Mesendoderm (in vitro differentiated cells): ENCODE measurements at regions not wholly inside any gene's neighbourhood (a gene's known extent, or its start where the extent isn't known, plus 50 kb on each side); places are given as distances from the start of the nearest gene placed in this dataset.

ENCODE experiments used
- DNase-seq: peaks from one replicate; pipeline ENCODE4 v3.0.0; 2013
- H2AK5ac ChIP-seq: 2 replicates; pipeline ENCODE4 v1.6.1; 2013; ENCODE audit warnings: low read length, inconsistent platforms
- H2BK120ac ChIP-seq: 2 replicates; pipeline ENCODE4 v1.6.1; 2013; ENCODE audit warnings: low read depth, mild to moderate bottlenecking, low read length, moderate library complexity, mixed read lengths
- H2BK15ac ChIP-seq: replicated peaks from 2 replicates; pipeline ENCODE4 v1.6.1; 2013; ENCODE audit warnings: low read depth, mild to moderate bottlenecking, moderate library complexity
- H2BK5ac ChIP-seq: 2 replicates; pipeline ENCODE4 v1.6.1; 2013; ENCODE audit warnings: low read length, inconsistent platforms
- H3K18ac ChIP-seq: 2 replicates; pipeline ENCODE4 v1.6.1; 2013; ENCODE audit warnings: mild to moderate bottlenecking, low read length, mixed read lengths
- H3K23ac ChIP-seq: one replicate; pipeline ENCODE4 v1.6.1; 2013; ENCODE audit warnings: low read length
- H3K27ac ChIP-seq: 2 replicates; pipeline ENCODE4 v1.5.1; 2013; ENCODE audit warnings: low read depth, mild to moderate bottlenecking, inconsistent platforms, low read length, moderate library complexity
- H3K27me3 ChIP-seq: 2 replicates; pipeline ENCODE4 v1.6.1; 2013; ENCODE audit warnings: low read length, control low read depth, mild to moderate bottlenecking, inconsistent platforms; ENCODE audit not compliant: insufficient read depth, poor library complexity
- H3K36me3 ChIP-seq: 2 replicates; pipeline ENCODE4 v1.6.1; 2013; ENCODE audit warnings: low read length, inconsistent platforms; ENCODE audit not compliant: control insufficient read depth, insufficient read depth
- H3K4ac ChIP-seq: one replicate; pipeline ENCODE4 v1.6.1; 2013; ENCODE audit warnings: low read depth, mild to moderate bottlenecking, low read length, moderate library complexity
- H3K4me1 ChIP-seq: 2 replicates; pipeline ENCODE4 v1.6.1; 2013; ENCODE audit warnings: low read depth, low read length, inconsistent platforms; ENCODE audit not compliant: control insufficient read depth
- H3K4me2 ChIP-seq: 2 replicates; pipeline ENCODE4 v1.6.1; 2013; ENCODE audit warnings: low read length
- H3K4me3 ChIP-seq: 2 replicates; pipeline ENCODE4 v1.5.1; 2013; ENCODE audit warnings: mild to moderate bottlenecking, low read length
- H3K56ac ChIP-seq: one replicate; pipeline ENCODE4 v1.6.1; 2013; ENCODE audit warnings: low read length
- H3K79me1 ChIP-seq: 2 replicates; pipeline ENCODE4 v1.6.1; 2013; ENCODE audit warnings: low read length, inconsistent platforms
- H3K79me2 ChIP-seq: 2 replicates; pipeline ENCODE4 v1.6.1; 2013; ENCODE audit warnings: mild to moderate bottlenecking, low read length; ENCODE audit not compliant: control insufficient read depth, insufficient read depth
- H3K9ac ChIP-seq: 2 replicates; pipeline ENCODE4 v1.6.1; 2013; ENCODE audit warnings: low read length, inconsistent platforms
- H4K5ac ChIP-seq: one replicate; pipeline ENCODE4 v1.6.1; 2013; ENCODE audit warnings: low read length
- H4K8ac ChIP-seq: one replicate; pipeline ENCODE4 v1.6.1; 2013; ENCODE audit warnings: low read depth, mild to moderate bottlenecking, control low read depth, low read length, moderate library complexity
- WGBS: extraction: QIAGEN DNeasy Blood & Tissue Kit; methylation state at CpG from one replicate; pipeline ENCODE4 v1.1.7; 2013; ENCODE audit warnings: low lambda C conversion rate, missing lambda C conversion rate; ENCODE audit not compliant: insufficient coverage; ENCODE audit errors: extremely low coverage; 5-methylcytosine and 5-hydroxymethylcytosine counted together

DNA sequence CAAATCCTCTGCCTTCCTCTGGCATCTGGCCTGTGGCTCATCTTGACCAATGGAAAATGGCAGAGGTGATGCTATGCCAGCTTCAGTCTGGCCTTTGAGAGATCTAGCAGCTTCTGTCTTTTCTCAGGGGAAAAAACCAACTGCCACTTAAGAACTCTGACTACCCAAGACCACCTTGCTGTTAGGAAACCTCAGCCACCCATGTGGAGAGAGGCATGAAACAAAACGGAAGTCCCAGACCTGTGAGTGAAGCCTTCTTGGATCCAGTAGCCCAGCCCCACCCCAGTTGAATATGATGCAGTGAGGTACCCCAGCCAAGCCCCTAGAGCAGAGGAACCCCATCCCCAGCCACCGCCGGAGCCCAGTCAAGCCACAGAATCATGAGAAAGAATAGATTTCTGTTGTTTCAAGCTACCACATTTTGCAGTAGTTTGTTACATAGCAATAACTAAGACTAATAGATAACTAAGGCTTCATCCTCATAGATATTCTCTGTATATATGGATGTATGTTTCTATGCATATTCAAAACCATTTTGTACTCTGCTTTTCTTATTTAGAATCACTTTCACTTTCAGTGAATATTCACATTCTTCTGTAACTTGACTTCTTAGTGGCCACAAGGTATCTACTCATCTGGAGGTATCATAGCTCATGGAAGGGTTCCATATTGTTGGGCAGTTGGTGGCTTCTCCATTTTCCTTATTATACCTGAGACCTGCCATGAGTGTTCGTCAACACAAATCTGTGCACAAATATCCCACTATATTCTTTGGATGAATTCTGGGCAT is 142.1 kb downstream of the FBXO15 start:
- H2BK5ac ChIP-seq, result no peak overlapping the region
- no peak overlapping the region for H3K27ac ChIP-seq
- no peak overlapping the region for H4K8ac ChIP-seq
- no peaks in the 10 kb centered on the region for H3K4me1 ChIP-seq
- H2BK15ac ChIP-seq, result no peak overlapping the region
- H3K27me3 ChIP-seq, result no peaks in the 10 kb centered on the region
- no peak overlapping the region for H3K4me2 ChIP-seq
- H3K4ac ChIP-seq, result no peak overlapping the region
- DNase-seq, result no peak
- no peak overlapping the region for H3K23ac ChIP-seq
- no peak overlapping the region for H4K5ac ChIP-seq
- no peak overlapping the region for H3K9ac ChIP-seq
- H3K79me1 ChIP-seq, result no peaks in the 10 kb centered on the region
- H3K18ac ChIP-seq, result no peak overlapping the region
- no CpG with 5 or more reads among the region's 4 CpGs for WGBS
- no peaks in the 10 kb centered on the region for H3K36me3 ChIP-seq
- no peak overlapping the region for H3K56ac ChIP-seq
- H3K79me2 ChIP-seq, result no peaks in the 10 kb centered on the region
- H2BK120ac ChIP-seq, result no peak overlapping the region
- no peak overlapping the region for H3K4me3 ChIP-seq
- H2AK5ac ChIP-seq, result no peak overlapping the region

DNA sequence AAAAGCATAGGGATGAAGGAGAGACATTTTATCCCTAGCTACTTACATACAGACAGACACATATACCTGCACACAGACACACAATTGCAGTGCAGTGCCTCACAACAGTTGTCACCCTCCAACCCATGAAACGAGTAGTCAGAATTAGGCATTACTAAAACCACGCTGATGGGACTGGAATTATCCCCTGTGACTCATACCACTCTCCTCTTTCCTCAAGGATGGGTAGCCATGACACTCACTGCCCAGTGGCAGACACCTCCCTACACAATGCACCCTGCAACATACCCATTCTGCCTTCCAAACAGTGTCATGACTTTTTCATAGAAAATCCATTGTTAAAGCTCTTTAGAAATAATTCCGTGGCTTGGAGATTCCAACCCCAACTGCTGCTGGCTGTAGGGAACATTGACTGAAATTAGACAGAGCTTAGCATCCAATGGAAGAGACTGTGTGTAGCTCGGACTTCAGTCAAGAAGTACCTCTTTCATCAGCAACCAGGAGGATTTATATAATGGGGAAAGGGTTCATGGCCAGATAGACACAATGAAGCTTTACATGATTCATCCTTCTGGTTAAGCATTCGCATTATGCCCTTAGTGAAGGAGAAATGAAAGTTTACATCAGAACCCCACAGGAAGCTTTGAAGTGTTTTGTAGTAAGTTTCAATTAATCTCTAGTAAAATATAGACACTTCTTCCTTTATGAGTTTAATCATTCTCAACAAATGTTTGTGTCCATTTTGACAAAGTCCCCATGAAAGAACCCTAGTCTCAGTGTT is 155.2 kb downstream of the FBXO15 start:
- Histone ChIP-seq H3K79me2 (no peaks in the 10 kb centered on the region), H3K79me1 (no peaks in the 10 kb centered on the region), H2BK5ac (no peak overlapping the region), H3K4ac (no peak overlapping the region), H2BK120ac (no peak overlapping the region), H3K18ac (no peak overlapping the region), H3K23ac (no peak overlapping the region), H2AK5ac (no peak overlapping the region), H3K4me3 (no peak overlapping the region), H3K4me2 (no peak overlapping the region), H3K56ac (no peak overlapping the region), H3K27ac (no peak overlapping the region), H3K4me1 (no peaks in the 10 kb centered on the region), H4K8ac (no peak overlapping the region), H2BK15ac (no peak overlapping the region), H4K5ac (no peak overlapping the region), H3K9ac (no peak overlapping the region), H3K27me3 (no peaks in the 10 kb centered on the region), H3K36me3 (no peaks in the 10 kb centered on the region)
- DNase-seq, result no peak
- WGBS, result no CpG with 5 or more reads among the region's 5 CpGs

DNA sequence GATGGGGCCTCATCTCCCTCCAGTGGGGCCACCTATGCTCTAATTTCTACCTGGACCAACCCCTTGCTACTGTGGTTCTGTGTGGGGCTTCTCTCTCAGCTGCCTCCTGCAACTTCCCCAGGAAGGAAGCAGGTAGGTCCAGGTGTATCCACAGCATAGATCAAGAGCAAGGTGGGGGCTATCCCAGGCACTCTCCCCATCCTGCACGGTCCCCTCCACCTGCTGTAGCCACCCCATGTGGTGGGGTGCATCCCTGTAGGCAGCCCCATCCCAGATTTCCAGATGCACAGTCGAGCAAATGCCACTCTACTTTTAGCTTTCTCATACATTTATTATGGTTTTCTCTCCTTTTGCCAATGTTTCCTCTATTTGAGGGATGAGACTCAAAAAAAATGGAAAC is 156.1 kb downstream of the FBXO15 start:
- Histone ChIP-seq H4K5ac (no peak overlapping the region), H2BK15ac (no peak overlapping the region), H3K27ac (no peak overlapping the region), H3K4ac (no peak overlapping the region), H3K36me3 (no peaks in the 10 kb centered on the region), H3K79me1 (no peaks in the 10 kb centered on the region), H2BK120ac (no peak overlapping the region), H3K4me2 (no peak overlapping the region), H3K23ac (no peak overlapping the region), H3K4me1 (no peaks in the 10 kb centered on the region), H4K8ac (no peak overlapping the region), H3K4me3 (no peak overlapping the region), H3K27me3 (no peaks in the 10 kb centered on the region), H3K9ac (no peak overlapping the region), H3K18ac (no peak overlapping the region), H3K56ac (no peak overlapping the region), H3K79me2 (no peaks in the 10 kb centered on the region), H2AK5ac (no peak overlapping the region), H2BK5ac (no peak overlapping the region)
- DNase-seq, result no peak
- WGBS, result no CpG with 5 or more reads among the region's 2 CpGs

DNA sequence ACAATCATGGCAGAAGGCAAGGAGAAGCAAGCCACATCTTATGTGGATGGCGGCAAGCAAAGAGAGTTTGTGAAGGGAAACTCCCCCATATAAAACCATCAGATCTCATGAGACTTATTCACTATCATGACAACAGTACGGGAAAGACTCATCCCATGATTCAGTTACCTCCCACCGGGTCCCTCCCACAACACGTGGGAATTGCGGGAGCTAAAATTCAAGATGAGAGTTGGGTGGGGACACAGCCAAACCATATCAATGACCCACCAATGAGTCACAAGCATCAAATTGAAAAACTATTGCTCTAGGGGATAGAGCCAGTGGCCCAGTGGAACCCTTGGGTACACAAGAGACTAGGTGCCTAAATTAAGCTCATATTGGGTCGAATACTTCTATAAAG is 157.4 kb downstream of the FBXO15 start:
- Histone ChIP-seq H2AK5ac (no peak overlapping the region), H2BK5ac (no peak overlapping the region), H3K27me3 (no peaks in the 10 kb centered on the region), H3K4me3 (no peak overlapping the region), H4K8ac (no peak overlapping the region), H3K23ac (no peak overlapping the region), H3K27ac (no peak overlapping the region), H4K5ac (no peak overlapping the region), H3K4me2 (no peak overlapping the region), H3K18ac (no peak overlapping the region), H3K36me3 (no peaks in the 10 kb centered on the region), H3K79me2 (no peaks in the 10 kb centered on the region), H3K79me1 (no peaks in the 10 kb centered on the region), H2BK120ac (no peak overlapping the region), H3K4ac (no peak overlapping the region), H3K9ac (no peak overlapping the region), H2BK15ac (no peak overlapping the region), H3K4me1 (no peaks in the 10 kb centered on the region), H3K56ac (no peak overlapping the region)
- WGBS, result no CpG with 5 or more reads among the region's 6 CpGs
- no peak for DNase-seq

DNA sequence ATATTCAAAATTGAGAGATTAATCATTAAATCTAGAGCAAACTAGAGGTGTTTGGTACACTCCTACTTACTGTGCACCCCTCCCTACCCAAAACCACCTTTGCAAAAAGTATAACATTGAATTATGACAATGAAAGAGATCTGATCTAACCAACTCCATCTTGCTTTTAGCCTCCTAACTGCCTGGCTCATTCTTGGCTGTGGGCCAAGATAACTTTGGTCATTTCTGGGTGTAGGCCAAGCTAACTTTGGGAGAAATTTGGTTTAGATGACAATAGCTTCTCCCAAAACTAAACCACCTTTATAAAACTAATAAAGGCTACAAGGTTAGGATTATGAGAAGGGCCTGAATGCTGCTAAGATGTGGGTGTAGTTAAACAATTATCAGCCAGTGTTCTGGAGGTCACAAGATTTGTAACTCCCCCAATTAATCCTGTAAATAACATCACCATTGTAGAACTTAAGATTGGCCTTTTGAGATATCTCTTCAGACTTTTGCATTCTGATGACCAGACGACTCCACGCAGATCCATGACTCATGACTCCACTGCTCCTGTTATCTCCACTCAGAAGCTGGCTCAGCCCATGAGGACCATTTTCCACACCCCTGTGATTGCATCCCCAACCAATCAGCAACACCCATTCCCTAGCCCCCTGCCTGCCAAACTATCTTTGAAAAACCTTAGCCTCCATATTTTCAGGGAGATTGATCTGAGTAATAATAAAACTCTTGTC is 160.2 kb downstream of the FBXO15 start:
- H3K79me2 ChIP-seq, result no peaks in the 10 kb centered on the region
- no peak for DNase-seq
- no peak overlapping the region for H3K9ac ChIP-seq
- H3K36me3 ChIP-seq, result no peaks in the 10 kb centered on the region
- H3K4me3 ChIP-seq, result no peak overlapping the region
- no peak overlapping the region for H3K4me2 ChIP-seq
- H3K56ac ChIP-seq, result no peak overlapping the region
- H3K27me3 ChIP-seq, result no peaks in the 10 kb centered on the region
- H2BK15ac ChIP-seq, result no peak overlapping the region
- no peak overlapping the region for H2BK5ac ChIP-seq
- H4K5ac ChIP-seq, result no peak overlapping the region
- H2BK120ac ChIP-seq, result no peak overlapping the region
- H2AK5ac ChIP-seq, result no peak overlapping the region
- H4K8ac ChIP-seq, result no peak overlapping the region
- H3K79me1 ChIP-seq, result no peaks in the 10 kb centered on the region
- no peaks in the 10 kb centered on the region for H3K4me1 ChIP-seq
- H3K4ac ChIP-seq, result no peak overlapping the region
- no peak overlapping the region for H3K23ac ChIP-seq
- no peak overlapping the region for H3K18ac ChIP-seq
- WGBS, result no CpG with 5 or more reads among the region's 2 CpGs
- no peak overlapping the region for H3K27ac ChIP-seq
